ENCODE measurements at regions not wholly inside any gene's neighbourhood (a gene's known extent, or its start where the extent isn't known, plus 50 kb on each side); places are given as distances from the start of the nearest gene placed in this dataset.

- Histone ChIP-seq H4K5ac (ENCODE audit: insufficient read length, low read depth, low read length) (no peak overlapping the region), H2AFZ (ENCODE audit: low read length) (no peak overlapping the region), H3K4ac (ENCODE audit: low read depth, low read length) (no peak overlapping the region), H3K27ac (ENCODE audit: insufficient read length, low read depth, low read length) (no peak overlapping the region), H3K79me2 (ENCODE audit: insufficient read depth, low read length) (no peaks in the 10 kb centered on the region), H3K27me3 (ENCODE audit: insufficient read depth, low read length) (no peaks in the 10 kb centered on the region), H2BK5ac (ENCODE audit: insufficient read length, low read length) (no peak overlapping the region), H3K23ac (ENCODE audit: insufficient read length, low read depth, low read length) (no peak overlapping the region), H2BK15ac (ENCODE audit: low read depth, low read length) (no peak overlapping the region), H3K4me2 (ENCODE audit: insufficient read depth, insufficient read length, low read length) (no peak overlapping the region), H3K56ac (ENCODE audit: insufficient read length, low read depth, low read length) (no peak overlapping the region), H4K8ac (replicated peaks; ENCODE audit: insufficient read length, low read depth, low read length) (no peak overlapping the region), H3K23me2 (ENCODE audit: insufficient read length, low read depth, low read length, poor library complexity, severe bottlenecking) (no peaks in the 10 kb centered on the region), H2BK20ac (ENCODE audit: low read depth, low read length, poor library complexity, severe bottlenecking) (no peak overlapping the region), H2BK120ac (ENCODE audit: low read depth, low read length, poor library complexity, severe bottlenecking) (no peak overlapping the region), H3T11ph (ENCODE audit: low read length) (no peak overlapping the region), H3K14ac (ENCODE audit: insufficient read depth, low read length) (no peak overlapping the region), H3K9ac (ENCODE audit: extremely low read depth, insufficient read length, low read length) (no peak overlapping the region), H4K20me1 (ENCODE audit: control insufficient read depth, insufficient read depth, insufficient read length) (no peaks in the 10 kb centered on the region), H2BK12ac (ENCODE audit: insufficient read length, low read depth, low read length) (no peak overlapping the region), H3K79me1 (ENCODE audit: insufficient read depth, low read depth, low read length, poor library complexity, severe bottlenecking) (no peaks in the 10 kb centered on the region), H3K4me1 (ENCODE audit: insufficient read depth, low read length) (no peaks in the 10 kb centered on the region), H3K9me3 (ENCODE audit: control insufficient read depth, low read depth, low read length) (no peaks in the 10 kb centered on the region), H3K18ac (ENCODE audit: insufficient read length, low read depth, low read length) (no peak overlapping the region), H2AK5ac (ENCODE audit: insufficient read length, low read length) (no peak overlapping the region), H4K91ac (ENCODE audit: insufficient read length, low read depth, low read length) (no peak overlapping the region)
- no peak overlapping the region for H3K4me3 Mint-ChIP-seq
- no peaks in the 10 kb centered on the region for H3K27me3 Mint-ChIP-seq (ENCODE audit: low read depth)
- H3K36me3 Mint-ChIP-seq (ENCODE audit: insufficient read depth in 1 of 3, low read depth in 3 of 3): no peaks in the 10 kb centered on the region; a peak in 1 of 7 replicates
- H3K9me3 Mint-ChIP-seq: no peaks in the 10 kb centered on the region
- no CpG with 5 or more reads among the region's 5 CpGs for WGBS (ENCODE audit: extremely low coverage, insufficient read length, low lambda C conversion rate)
- peaks cover 0 to 3% of the 10 kb centered on the region in 2 experiments; a peak in 2 of 4 replicates for H3K4me1 Mint-ChIP-seq
- H3K27ac Mint-ChIP-seq: no peak overlapping the region
- DNase-seq: no peak
- TF ChIP-seq CTCF (conservative IDR thresholded peaks at IDR 0.05): no peak
Observed at GRCh38 chr4:152020073-152020472, 259.3 kb upstream of the GATB start.
